GM21367 (cell line): ENCODE measurements at regions not wholly inside any gene's neighbourhood (a gene's known extent, or its start where the extent isn't known, plus 50 kb on each side); places are given as distances from the start of the nearest gene placed in this dataset.
"Not testable (repeated sequence)": the region's sequence is repeated elsewhere in the genome, so short reads cannot be mapped to it uniquely, and the experiment has no call there.

Source experiments
- ATAC-seq: cut with Tn5 transposase; IDR thresholded peaks from one replicate; pipeline ENCODE4 v1.9.1; 2021; ENCODE audit not compliant: unreplicated experiment

DNA sequence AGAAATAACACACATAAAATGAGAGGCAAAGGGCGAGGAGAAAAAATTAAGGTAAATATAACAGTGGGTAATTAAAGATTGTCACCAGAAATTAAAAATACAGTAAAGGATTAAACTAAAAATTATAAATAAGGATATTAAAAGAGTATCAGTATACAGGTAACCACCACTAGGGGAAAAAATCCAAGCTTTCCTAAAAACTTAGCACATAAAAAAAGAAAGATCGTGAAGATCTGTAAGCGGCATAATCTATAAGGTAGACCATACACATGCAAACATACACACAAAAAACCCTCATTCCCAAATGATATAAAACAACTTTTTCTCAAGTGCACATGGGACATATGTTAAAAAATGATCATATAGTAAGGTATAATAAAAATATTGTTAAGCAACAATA is 577.3 kb upstream of the NUDT12 start:
- ATAC-seq: no peak

DNA sequence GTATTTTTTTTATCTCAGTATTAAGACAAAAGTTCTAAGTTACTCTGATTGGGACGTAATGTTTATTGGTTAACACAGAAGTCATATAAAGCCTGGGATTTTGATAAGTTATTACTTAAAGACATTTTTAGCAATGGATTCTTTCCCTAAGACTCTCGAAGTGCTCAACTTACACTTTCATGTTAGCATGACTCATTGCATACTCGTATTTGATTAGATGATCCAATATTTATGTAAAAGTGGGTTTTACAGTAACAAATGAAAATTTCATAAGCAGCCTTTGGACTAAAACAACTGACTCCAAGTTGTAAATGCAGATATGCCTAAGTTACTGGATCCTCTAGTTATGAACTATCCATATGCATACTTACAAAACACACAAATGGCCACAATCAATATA is 567.7 kb upstream of the NUDT12 start:
- ATAC-seq: no peak

DNA sequence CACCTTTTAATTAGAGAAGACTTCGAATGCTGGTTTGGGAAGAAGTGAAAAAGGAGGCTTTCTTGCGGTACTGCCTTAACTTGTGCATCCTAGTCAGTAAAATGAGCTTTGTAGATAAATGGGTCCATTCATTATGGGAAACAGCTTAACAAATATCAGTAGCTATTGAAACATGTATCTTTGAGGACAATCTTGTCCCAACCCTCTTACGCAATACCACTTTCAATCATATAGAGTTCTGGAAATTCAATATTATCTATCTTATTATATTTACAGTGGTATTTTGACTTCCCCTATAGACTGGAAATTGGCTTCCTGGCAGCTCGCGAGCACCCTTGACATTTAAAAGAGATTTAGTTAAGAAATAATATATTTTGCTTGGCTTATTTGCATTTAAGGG is 565.8 kb upstream of the NUDT12 start:
- ATAC-seq: no peak

DNA sequence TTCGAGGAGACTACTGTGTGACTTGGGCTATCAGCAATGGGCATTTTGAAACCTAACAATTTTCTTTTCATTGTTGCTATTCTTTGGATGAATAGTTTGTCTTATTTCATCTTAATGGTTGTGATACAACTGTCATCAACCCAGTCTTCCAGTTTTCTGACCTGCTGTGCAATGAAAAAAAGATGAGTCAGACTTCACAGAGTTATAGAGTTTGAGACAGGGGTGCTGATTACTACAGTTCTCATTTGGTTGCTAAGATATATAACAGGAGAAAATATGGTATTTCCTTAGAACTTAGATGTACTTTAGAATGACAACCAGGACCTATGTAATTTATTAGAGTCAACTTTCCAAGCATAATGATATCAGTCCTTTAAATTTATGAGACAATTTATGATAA is 564.4 kb upstream of the NUDT12 start:
- ATAC-seq: no peak

DNA sequence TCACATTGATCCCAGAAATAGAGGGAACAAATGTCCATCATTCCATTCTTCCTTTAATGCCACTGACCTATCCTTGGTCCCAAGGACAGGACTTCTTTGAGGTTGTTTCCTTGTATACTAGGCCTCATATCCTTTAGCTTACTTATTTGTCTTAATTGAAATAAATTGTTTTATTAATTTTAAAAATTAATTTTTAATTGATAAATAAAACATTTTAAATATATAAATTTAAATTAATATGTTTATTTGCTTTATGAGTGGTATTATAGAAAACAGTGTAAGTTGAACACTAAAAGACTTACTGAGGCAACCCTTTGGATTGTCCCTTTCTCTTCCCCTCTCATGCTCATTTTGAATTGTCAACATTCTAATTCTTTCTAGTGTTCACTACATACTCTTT is 556.9 kb upstream of the NUDT12 start:
- no peak for ATAC-seq

DNA sequence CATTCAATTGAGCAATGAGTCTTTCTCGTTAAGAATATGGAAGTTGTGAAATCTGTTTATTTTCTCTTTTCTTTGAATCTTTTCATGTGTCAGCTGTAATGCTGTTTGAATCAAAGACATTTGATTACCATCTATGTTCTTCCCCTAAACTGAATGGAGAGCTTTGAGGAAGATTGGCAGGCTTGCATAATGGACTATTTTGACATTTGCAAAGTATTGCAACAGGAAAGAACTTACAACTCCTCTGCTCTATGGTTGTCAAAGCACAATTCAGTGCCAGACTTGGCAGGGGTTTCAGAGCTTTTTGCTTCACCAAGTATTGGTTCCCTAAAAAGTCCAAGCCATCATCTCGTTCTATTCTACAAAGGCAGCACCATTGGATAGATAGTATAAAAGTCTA is 549.0 kb upstream of the NUDT12 start:
- ATAC-seq: no peak

DNA sequence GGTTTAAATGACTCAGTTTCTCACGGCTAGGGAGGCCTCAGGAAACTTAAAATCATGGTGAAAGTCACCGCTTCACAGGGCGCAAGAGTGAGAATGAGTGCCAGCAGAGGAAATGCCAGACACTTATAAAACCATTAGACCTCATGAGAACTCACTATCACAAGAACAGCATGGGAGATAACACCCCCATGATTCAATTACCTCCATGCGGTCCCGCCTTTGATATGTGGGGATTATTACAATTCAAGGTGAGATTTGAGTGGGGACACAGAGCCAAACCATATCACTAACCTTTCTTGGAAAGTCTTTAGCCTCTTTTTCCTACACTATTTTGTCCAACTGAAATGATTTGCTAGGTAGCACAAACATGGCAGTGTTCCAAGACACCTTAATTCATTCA is 533.9 kb upstream of the NUDT12 start:
- ATAC-seq: no peak

DNA sequence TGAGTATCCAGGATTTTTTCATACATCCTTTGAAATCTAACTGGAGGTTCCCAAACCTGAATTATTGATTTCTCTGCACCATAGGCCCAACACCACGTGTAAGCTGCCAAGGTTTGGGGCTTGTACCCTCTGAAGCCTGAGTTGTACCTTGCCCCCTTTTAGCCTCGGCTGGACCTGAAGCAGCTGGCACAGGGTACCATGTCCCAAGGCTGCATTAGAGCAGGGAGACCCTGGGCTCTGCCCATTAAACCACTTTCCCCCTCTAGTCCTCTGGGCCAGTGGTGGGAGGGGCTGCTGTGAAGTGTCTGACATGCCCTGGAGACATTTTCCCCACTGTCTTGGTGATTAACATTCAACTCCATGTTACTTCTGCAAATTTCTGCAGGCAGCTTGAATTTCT is 532.9 kb upstream of the NUDT12 start:
- ATAC-seq: no peak

DNA sequence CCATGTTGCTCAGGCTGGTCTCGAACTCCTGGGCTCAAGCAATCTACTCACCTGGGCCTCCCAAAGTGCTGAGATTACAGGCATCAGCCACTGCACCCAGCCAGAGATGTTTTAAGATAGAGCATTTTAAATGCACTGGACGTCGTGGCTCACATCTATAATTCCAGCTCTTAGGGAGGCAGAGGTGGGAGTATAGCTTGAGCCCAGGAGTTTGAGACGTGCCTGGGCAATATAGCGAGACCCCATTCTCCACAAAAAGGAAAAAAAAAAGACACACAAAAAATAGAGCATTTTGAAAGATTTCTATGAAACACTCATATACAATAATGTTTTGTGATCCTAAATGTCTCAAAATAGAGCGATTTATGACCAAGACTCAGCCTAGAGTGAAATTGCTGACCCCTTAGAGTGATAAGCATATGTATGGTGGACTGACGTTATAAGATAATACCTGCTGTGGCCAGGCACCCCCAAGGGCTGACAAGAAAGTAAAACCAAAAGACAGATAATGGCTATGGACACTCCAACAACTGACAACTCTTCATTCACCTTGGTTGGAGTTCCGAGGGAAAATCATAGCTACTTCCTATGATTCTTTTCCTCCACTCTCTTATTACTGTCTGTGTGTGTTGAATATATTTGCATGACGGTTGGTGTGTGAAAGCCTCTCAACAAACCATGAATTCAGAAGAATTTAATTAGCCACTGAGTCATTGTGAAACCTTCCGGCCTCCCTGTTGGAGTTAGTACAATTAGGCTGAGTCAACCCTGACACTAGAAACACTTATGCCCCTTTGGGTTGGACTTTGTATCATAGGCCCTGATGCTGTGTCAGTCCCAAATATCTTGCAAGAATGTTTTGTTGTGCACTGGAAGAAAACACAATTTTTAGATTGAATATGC is 526.5 kb upstream of the NUDT12 start:
- ATAC-seq: no peak

DNA sequence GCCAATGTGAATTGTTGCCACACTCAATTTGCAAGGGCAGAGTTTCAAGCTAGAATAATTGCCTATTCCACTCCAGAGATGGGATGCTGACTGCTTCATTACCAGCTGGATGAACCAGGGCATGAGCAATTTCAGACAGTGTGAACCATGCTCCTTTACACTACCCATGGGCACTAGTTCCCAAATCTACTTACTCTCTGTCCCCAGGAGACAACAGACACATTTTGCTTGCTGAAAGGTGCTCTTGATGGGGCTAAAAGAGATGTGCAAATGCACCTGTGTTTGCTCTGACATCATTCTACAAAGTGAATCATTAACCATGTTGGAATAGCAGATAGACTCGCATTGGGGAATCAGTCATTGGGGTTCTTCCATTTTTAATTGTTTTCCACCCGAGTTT is 522.3 kb upstream of the NUDT12 start:
- no peak for ATAC-seq

DNA sequence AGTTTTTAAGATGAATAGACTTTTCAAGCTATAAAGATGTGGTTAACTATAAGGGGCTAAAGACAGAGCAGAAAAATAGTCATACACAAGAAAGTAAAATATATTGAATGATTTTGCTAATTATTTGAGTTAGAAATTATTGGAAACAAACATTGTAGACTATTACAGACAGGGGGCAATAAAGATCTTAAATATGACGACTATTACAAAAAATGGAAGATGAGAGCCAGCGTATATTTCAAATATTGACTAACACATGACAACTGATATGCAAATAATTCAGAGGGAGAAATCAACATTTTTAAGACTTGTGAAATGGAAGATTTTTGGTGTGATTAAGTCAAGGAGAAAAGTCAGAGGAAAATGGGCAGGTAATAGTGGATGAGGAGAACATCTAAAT is 520.2 kb upstream of the NUDT12 start:
- ATAC-seq: no peak

DNA sequence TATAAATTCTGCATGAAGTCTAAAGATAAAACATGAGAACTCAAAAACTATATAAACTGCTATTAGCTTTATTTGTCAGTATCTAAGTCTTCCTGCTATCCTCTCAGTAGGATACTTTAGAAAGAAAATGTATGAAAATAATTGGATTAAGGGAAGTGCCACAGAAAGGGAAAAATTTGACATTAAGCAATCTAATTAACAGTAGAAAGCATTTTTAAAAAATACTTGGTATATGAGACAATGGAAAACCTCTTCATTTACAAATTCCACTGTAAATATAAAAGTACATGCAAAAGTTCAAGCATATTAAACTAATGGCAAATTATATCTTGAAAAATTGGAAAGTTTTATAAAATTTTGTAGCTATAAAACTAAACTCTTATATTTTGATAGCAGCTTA is 518.6 kb upstream of the NUDT12 start:
- ATAC-seq: no peak

DNA sequence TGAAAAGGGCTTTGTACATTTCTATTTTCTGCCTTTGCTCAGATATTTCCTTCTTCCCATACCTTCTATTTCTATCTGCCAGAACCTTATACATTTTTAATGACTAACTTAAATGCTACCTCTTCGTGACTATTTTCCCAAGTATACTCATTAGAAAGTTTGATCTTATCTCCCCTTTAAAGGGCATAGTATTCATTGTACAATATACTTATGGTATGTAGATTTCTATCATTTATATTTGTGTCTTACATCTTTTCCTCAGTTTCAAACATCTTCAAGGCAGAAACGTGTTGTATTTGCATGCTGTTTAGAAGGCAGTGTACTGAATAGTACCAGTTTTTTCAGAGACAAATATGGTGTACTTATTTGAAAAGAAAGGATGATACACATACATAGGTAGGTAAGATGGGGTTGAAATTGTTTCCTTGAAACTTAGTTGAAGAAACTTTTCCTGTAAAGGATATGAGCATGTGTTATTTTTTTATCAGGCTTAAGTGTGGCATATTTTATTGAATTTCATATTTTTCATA is 518.1 kb upstream of the NUDT12 start:
- no peak for ATAC-seq

DNA sequence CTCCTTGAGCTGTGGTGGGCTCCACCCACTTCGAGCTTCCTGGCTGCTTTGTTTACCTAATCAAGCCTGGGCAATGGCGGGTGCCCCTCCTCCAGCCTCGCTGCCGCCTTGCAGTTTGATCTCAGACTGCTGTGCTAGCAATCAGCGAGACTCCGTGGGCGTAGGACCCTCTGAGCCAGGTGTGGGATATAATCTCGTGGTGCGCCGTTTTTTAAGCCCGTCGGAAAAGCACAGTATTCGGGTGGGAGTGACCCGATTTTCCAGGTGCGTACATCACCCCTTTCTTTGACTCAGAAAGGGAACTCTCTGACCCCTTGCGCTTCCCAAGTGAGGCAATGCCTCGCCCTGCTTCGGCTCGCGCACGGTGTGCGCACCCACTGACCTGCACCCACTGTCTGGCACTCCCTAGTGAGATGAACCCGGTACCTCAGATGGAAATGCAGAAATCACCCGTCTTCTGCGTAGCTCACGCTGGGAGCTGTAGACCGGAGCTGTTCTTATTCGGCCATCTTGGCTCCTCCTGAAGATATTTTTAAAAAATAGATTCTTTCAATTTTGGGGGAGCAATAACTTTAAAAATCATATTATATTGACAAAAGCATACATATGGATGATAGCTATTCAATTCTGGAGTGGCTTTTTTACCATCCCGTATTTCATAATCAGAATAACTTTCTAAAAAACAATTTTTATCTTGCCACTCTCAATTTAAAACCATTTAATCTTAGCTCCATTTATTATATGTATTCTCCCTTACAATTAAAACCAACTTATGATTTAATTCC is 517.5 kb upstream of the NUDT12 start:
- not testable (repeated sequence) for ATAC-seq

DNA sequence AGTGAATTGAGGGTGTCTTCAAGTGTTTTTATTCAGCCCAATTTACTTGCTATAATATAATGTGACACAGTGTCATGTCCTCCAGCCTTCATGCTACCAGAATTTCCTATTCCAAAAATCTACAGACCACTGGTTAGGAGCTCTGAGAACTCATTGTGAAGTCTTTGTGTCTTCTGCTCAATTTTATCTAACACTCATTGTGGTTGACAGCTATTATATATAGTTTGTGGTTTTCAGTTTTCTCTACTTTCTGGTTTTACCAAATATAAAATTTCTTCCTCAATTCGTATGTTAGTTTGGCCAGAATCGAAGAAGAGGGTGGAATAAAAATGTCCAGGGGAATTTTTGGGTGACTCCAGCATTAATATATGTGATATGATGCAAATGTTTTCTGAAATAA is 509.3 kb upstream of the NUDT12 start:
- no peak for ATAC-seq

DNA sequence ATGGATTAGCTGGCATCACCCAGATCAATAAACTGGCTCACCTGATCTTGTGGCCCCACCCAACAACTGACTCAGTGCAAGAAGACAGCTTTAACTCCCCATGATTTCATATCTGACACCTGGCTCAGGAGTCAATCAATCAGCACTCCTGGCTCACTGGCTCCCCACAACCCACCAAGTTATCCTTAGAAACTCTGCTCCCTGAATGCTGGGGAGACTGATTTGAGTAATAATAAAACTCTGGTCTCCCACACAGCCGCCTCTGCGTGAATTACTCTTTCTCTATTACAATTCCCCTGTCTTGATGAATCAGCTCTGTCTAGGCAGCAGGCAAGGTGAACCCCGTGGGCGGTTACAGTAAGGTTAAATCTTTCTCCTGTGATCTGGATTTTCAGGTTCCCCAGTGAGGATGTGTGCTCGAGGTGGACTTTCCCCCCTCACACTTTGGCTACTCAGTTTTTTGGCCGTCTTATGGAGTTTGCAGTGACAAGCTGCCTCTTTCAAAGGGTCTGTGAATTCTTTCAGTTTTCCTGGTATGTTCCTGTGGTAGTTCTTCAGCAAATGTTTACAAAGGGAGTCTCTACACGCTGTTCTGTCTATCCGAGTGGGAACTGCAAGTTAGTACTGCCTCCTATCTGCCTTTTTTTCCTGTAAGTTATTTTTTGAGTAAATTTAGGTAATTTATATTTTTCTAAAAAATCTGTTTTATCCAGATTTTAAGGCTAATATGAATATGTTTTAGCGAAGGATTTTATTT is 500.2 kb upstream of the NUDT12 start:
- no peak for ATAC-seq

DNA sequence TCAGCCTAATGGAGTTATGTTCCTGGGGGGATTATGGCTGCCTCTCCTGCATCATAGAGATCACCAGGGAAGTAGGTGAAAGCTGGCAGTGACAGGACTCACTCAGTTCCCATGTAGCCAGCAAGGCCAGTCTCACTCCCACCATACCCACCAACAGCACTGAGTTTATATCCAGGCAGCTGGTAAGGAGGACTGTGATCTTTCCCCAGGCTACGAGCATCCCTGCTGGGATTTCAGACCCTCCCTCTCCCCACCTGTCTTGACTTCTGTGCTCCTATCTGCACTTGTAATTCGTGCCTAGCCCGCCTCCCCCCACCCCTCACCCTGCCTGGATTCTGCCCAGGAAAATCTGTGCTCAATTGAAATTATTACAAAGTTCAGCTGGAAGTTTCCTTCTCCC is 499.1 kb upstream of the NUDT12 start:
- ATAC-seq: no peak

DNA sequence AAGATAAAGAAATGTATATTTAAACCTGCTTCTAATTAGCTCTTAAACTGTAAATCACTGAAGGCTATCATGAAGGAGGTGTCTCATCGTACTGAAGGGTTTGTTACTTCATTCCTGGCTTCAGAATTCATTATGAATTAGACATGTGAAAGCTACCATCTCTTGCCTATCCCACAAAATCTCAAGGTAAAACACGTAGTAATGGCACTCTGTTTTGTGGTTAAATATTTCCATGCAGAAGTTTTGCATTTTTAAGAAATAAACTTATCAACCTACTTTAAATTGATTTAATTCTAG is 490.7 kb upstream of the NUDT12 start:
- no peak for ATAC-seq

DNA sequence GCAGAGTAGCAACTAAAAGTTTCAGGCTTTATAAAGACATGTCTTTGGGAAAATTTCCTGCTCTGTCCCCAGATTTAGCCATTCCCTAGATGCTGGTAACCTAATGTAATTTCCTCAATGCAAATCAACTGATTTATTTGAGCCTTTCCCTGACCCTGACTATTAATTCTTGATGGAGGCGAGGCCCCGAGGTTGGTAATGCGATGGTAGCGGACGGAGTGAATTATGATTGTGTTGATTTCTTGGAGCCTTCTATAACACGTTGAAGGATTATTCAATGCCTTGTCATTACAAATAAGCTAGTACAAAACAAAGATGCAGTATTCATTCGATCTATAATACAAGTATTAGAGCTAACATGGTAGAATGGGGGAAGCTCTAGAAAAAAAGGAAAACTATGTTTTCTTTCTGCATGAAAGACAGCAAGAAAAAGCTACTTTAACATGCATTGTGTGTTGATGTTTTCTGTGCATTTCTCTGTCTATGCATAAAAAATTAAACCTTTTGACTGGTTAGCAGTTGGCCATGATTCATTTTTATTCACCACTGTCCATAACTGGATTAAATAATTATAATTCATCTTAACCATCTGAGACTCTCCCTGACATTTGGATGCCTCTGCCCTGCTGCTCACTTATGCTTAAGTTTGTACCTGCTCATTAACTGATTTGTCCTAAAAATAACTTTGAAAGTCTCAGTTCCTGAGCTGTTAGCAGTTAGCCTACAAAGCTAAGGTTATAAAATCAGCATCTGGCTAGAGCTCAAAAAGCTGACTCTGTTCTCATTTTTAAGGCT is 490.2 kb upstream of the NUDT12 start:
- no peak for ATAC-seq

DNA sequence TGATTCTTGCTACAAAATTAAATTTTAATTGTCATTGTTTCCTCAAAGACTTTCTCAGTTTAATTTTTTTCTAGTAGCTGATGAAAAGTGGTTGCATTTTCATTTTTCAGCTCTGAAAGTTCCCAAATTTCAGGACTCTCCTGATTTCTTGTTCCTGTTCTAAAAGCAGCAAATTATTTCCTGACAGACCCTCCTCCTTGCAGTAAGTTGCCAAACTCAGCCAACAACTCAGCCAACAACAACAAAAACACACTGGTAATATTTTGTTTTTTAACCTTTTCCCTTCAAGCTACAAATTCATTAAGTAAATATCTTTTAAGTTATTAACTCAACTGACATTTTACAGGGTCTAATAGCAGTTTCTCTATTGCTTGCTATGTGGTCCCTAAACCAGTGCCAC is 487.8 kb upstream of the NUDT12 start:
- no peak for ATAC-seq

DNA sequence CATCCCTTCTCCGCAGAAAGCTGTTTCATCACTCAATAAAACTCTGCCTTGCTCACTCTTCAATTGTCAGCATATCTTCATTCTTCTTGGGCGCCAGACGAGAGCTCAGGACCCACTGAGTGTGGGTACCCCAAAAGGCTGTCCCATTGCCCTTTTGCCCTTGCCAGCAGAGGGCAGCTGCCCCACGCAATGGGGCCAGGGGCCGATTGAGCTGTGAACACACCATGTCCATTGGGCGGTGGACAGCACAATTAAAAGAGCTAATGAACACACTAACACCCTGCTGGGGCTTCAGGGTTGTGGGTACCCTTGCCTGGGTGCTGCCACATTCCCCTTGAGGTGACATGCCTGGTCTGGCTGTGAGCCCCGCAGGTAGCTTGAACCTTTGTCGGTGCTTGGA is 487.2 kb upstream of the NUDT12 start:
- ATAC-seq: no peak
